NOMO-1 treated with dmso at 0.1 percent for 144 hours (cell line): ENCODE measurements at regions not wholly inside any gene's neighbourhood (a gene's known extent, or its start where the extent isn't known, plus 50 kb on each side); places are given as distances from the start of the nearest gene placed in this dataset.

Source experiments
- DNase-seq: peaks from one replicate; lab custom pipeline; 2025; ENCODE audit not compliant: unreplicated experiment; lab: John Stamatoyannopoulos, UW

- DNase-seq = no peak
Observed at GRCh38 chr17:65477600-65477999, 83.8 kb downstream of the AXIN2 start.

- DNase-seq = no peak
Observed at GRCh38 chr17:65474660-65475059, 86.8 kb downstream of the AXIN2 start.

GRCh38 chr17:65473985-65474384 is 87.5 kb downstream of the AXIN2 start:
- DNase-seq = no peak

- no peak for DNase-seq
Observed at GRCh38 chr17:65473363-65473762, 88.1 kb downstream of the AXIN2 start.

GRCh38 chr17:65472666-65473309 is 88.7 kb downstream of the AXIN2 start:
- DNase-seq = no peak

- no peak for DNase-seq
Observed at GRCh38 chr17:65470783-65471182, 90.7 kb downstream of the AXIN2 start.

- DNase-seq = no peak
Observed at GRCh38 chr17:65468321-65468720, 93.1 kb downstream of the AXIN2 start.

GRCh38 chr17:65467156-65467555 is 94.3 kb downstream of the AXIN2 start:
- no peak for DNase-seq

GRCh38 chr17:65466547-65466946 is 94.9 kb downstream of the AXIN2 start:
- no peak for DNase-seq

GRCh38 chr17:65463242-65463641 is 98.2 kb downstream of the AXIN2 start:
- no peak for DNase-seq

GRCh38 chr17:65459677-65460347 is 101.6 kb downstream of the AXIN2 start:
- no peak for DNase-seq

GRCh38 chr17:65457635-65458257 is 103.7 kb downstream of the AXIN2 start:
- DNase-seq = no peak

- DNase-seq = no peak
Observed at GRCh38 chr17:65457183-65457582, 104.3 kb downstream of the AXIN2 start.

GRCh38 chr17:65456368-65457151 is 104.9 kb downstream of the AXIN2 start:
- no peak for DNase-seq

GRCh38 chr17:65455972-65456343 is 105.5 kb downstream of the AXIN2 start:
- no peak for DNase-seq

- no peak for DNase-seq
Observed at GRCh38 chr17:65455154-65455971, 106.1 kb downstream of the AXIN2 start.

- no peak for DNase-seq
Observed at GRCh38 chr17:65453204-65453931, 108.1 kb downstream of the AXIN2 start.

- DNase-seq = no peak
Observed at GRCh38 chr17:65449495-65449894, 112.0 kb downstream of the AXIN2 start.

- DNase-seq = no peak
Observed at GRCh38 chr17:65447823-65448222, 113.6 kb downstream of the AXIN2 start.

GRCh38 chr17:65446838-65447526 is 114.5 kb downstream of the AXIN2 start:
- DNase-seq = no peak
